ENCODE measurements at regions not wholly inside any gene's neighbourhood (a gene's known extent, or its start where the extent isn't known, plus 50 kb on each side); places are given as distances from the start of the nearest gene placed in this dataset.

GRCh38 chrX:39769748-39770147 is 328.0 kb downstream of the BCOR start:
- TF ChIP-seq CTCF (IDR thresholded peaks at IDR 0.05) = no peak
- TF ChIP-seq POLR2A (IDR thresholded peaks at IDR 0.05) = no peak

All from body of pancreas (tissue), 4 donors.